ENCODE measurements at regions not wholly inside any gene's neighbourhood (a gene's known extent, or its start where the extent isn't known, plus 50 kb on each side); places are given as distances from the start of the nearest gene placed in this dataset.

DNA sequence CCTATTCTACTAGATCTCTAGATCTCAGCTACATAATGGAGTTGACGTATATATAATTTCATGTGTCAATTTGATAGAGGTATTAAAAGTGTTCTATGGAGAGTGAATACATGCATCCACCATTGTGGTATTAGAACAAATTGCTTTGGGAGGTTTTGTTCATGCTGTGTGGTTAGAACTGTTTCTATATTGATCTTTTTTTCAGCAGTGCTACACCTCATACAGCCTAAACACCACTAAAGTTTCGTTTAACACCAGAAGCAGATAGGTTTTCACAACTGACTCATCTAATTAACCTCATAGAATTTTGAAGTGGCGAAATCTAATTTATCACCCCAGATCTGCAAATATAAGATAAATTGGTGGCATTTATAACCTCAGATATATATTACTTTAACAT is 269.4 kb upstream of the SEMA6A start:
- DNase-seq (ENCODE audit: low spot score), result no peak

DNA sequence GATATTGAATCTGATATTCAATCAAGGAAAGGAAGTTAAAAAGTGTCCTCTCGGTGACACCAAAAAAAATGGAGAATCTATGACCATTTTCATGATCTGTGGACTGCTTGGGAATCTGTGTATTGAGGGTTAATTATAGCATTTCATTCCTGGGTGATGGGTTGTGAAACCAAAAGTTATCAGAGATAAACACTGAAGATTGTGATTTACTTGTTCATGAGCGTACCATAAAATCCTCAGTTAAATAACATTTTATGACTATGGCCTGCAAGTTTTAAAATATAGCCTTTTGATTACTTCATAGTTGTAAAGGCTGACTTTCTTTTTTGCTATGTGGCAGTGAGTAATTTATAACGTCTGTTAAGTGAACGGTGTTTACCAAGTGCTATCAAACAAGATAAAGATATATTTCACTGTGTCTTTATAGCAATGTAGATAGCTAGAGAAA is 267.9 kb upstream of the SEMA6A start:
- no peak for DNase-seq (ENCODE audit: low spot score)

DNA sequence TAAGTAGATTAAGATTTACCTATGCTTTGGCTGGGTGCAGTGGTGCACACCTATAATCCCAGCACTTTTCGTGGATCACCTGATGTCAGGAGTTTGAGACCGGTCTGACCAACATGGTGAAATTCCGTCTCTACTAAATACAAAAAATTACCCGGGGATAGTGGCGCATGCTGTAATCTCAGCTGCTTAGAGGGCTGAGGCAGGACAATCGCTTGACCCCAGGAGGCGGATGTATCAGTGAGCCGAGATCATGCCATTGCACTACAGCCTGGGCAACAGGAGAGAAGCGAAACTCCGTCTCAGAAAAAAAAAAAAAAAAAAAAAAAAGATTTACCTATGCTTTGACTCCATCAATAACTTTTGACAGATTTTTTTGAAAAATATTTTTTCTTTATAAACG is 267.1 kb upstream of the SEMA6A start:
- DNase-seq (ENCODE audit: low spot score), result no peak

DNA sequence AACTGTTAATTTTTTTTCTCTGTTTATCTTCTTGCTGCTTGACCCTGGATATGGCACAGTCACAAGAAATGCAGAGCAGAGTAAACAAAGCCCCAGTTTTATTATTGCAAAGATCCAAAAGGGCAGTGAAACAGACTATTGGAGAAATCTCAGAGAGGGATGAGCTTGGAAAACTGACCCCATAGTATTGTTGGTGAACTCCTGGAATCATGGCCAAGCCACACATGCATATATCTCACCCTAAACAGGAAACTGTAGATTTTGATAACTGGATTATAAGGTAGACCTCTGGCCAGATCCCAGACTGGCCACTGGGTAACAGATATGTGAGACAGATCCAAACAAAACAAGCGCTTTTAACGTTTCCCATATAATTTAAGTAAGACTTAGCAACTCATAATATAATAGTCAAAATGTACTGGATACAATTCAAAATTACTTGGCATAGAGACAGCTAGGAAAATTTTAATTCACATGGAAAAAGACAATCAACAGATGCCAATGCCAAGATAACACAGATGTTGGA is 263.5 kb upstream of the SEMA6A start:
- no peak for DNase-seq (ENCODE audit: low spot score)

DNA sequence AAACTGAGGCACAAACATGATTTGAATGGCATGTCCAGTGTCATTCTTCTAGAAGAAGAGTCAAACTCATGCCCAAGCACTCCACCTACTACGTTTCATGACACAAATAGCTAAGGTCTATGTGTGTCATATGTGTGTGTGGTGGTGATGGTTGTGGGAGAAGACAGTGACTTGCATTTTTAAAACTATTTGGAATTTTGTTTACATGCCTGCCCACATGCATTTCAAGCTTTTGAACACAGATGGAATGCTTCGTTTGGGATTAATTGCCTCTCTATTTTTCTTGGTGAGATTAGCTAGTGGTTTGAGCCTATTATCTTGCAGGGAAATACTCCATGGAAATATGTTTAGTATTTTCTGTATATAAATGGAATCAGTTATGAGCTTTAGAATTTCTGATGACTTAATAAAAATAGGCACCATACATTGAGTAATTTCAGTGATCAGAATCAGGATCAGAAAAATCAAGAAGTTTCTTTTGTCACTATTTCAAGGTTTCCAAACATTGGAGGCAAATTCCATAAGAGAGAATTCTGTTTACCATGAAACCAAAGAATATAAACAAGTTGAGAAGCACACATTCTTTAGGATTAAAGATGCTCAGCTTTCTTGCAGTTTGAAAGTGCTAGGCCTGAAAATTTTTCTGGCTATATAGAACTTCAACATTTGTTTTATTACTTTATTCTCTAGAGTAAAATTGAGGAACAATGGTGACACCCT is 260.3 kb upstream of the SEMA6A start:
- no peak for DNase-seq (ENCODE audit: low spot score)

DNA sequence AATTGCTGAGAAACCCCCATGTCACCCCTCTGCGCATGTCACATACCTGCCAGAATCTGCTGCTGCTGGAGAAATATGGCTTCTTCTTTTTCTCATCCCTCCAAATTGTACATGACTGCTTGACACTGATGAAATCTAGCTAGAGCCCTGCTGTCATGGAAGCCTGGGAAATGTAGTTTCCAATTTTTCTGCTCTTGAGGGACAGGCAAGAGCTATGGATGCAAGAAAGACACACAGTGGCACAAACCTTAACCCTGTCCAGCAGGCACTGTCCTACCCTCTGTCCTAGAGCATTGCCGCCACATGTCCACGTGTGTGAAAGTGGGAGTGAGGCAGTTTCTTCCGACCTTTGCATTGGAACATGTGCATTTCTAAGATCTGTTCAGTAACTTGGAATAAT is 255.5 kb upstream of the SEMA6A start:
- DNase-seq (ENCODE audit: low spot score), result no peak

DNA sequence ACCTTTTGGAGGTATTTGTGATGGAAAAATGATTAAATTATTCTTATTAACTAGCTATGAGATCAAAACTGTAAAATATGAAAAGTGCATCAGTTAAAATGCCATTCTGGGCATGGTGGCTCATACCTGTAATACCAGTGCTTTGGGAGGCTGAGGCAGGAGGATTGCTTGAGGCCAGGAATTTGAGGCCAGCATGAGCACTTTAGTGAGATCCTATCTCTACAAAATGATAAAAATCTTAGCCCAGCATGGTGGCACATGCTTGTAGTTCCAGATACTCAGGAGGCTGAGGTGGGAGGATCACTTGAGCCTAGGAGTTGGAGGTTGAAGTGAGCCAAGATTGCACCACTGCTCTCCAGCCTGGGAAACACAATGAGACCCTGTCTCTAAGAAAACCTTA is 252.5 kb upstream of the SEMA6A start:
- DNase-seq (ENCODE audit: low spot score), result no peak

DNA sequence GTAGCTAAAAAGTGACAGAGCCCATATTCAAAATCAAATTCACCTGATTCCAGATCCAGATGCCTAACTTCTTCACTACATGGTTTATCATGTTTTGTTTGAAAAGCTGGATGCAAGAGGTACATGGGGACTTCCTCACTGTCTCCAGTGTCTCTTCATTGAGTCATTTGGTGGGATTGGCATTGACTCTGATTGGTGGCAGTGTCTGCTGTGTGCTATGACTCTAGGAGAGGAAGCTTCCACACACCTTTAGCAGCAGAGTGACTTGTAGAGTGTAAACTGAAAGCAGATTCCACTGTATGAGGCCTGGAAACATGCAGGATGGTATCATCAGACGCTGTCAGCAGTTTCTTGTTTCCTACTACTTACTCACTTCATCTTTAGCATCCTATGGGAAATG is 250.9 kb upstream of the SEMA6A start:
- DNase-seq (ENCODE audit: low spot score), result no peak

DNA sequence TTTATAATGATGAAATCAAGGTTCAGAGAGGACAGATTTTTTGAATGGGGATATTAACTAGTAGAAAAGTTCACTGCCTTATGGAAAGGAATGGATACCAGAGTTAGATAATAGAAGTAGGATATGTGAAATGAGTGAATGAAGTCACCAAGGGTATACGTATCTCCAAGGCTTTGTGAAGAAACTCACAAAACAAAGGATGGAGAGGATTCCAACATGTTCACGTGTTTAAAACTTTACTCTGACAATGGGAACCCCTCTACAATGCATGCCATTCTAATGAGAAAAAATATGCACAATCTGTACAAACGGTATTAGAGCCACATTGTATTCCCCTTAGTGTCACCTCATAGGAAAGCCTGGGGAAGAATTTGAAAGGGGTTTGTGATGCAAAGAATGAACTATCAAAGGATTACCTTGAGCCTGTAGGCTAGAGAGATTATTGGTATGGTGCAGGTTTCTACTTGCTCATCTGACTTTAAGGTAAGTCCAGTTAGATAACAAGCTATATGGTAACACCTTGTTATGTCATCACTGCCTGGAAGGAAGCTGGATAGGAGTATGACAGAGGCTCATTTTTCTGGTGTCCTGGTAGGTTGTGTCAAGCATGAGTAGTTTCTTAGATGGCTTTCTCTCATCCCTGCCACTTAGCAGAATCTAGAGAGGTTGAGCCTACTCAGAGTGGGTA is 250.3 kb upstream of the SEMA6A start:
- no peak for DNase-seq (ENCODE audit: low spot score)

DNA sequence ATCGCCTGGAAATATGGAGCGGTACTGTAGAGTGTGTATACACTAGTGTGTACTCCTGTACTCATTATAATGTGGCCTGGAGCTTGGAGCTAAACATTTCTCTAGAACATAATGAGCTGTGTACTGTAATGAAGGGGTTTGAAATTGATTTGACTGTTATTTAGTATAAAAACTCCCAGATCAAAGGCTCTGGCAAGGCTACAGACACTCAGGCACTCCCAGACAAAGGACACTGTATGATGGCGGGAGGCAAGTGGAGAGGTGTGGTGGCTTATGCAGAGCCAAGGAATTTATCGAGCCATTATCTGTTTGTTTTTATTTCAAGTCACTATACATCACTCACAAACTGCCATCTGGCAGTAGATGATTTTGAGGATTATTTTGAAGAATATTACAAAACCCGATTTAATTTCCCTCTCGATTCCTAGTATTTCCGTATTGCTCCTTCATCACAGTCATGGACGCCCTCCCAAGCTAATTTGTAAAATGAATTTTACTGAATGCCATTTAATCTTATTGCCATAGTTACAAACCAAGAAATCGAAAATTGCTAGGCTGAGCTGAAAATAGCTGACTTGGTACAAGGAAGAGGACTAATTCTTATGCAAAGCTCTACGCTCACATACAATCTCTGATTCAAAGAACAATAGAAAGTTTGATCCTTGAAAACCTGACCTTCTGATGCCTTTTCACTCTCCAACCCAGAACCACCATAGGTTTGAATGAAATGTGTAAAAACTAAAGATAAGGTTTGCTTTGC is 240.2 kb upstream of the SEMA6A start:
- no peak for DNase-seq (ENCODE audit: low spot score)

DNA sequence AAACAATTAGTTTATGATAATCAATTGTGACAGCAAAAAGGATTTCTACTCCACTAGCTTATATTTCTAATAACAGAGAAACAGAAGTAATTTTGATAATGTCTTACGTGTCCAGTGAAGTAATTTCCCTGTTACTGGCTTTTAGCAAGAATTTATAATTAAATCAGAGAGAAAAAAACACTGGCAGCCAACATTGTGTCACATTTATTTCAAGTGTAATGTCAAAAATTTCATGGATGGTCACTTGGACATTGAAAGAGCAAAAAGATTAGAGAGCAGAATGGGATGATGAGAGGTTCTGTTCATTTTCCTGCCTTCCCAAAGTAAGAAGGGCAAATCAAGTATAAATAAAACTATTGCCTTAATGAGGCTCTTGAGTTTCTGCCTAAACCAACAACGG is 239.3 kb upstream of the SEMA6A start:
- DNase-seq (ENCODE audit: low spot score), result no peak

DNA sequence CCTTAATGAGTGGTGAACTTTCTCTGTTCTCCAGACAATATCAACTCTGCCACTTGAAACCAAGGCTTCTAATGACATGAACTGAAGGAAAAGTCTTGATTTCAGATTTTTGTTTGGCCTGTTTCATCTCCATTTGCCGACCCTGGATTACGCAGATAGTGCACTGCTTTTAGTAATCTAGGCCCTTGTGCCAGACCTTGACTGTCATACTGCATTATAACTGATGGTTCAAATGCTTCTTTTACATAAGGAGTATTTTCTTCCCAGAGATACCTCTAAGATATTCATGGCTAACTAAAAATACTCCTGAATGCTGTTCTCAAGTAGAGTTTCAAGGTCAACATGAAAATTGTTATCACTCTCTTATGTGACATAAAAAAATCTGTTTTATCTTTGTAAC is 238.7 kb upstream of the SEMA6A start:
- DNase-seq (ENCODE audit: low spot score), result no peak

DNA sequence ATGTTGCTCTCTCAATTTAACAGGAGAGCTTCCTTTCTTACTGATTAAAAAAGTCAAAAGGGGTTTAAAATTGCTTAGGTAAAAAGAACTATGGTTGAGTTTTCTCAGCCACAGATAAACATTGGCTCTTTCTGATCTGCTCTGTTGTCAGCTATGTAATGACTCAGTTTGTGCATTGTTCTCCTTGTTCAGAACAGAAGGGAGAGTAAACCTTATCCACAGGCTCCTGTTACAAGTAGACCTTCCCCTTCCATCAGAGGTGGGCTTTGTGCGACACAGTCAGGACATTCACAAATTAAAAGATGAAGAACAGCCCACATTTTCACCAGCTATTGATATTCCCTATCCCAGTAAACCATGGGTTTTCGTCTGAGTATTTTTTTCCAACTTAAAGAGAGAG is 236.3 kb upstream of the SEMA6A start:
- no peak for DNase-seq (ENCODE audit: low spot score)

DNA sequence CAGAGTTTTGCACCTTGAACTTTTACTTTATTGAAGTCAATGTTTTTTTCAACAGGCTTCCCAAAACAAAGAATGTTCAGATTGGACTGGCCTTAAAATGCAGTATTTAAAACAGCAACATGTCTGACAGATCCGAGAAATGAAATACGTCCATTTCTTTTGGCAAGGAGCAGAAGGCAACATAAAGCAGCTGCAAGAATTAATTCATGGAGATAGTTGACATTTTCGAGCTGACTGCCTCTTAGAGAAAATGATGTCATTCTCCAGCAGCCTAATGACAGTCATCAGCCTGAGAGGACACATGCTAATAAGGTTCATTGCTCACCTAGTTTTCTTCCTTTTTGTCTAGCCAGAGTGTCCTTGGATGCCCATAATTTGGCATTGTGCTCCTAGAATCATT is 232.2 kb upstream of the SEMA6A start:
- DNase-seq (ENCODE audit: low spot score), result no peak

DNA sequence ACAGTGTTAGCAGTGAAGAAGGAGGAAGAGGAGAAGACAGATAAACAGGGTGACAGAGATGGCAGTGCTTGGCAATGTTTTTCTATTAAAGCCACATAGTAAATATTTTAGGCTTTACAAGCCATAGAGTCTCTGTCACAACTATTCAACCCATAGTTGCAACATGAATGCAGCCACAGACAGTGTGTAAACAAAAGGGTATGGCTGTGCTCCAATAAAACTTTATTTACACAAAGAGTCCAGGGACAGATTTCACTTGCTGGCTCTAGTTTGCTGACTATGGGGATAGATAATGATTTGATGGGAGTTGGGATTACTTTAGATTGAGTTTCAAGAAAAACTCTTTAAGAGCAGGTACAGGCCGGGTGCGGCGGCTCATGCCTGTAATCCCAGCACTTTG is 224.8 kb upstream of the SEMA6A start:
- DNase-seq (ENCODE audit: low spot score), result no peak

DNA sequence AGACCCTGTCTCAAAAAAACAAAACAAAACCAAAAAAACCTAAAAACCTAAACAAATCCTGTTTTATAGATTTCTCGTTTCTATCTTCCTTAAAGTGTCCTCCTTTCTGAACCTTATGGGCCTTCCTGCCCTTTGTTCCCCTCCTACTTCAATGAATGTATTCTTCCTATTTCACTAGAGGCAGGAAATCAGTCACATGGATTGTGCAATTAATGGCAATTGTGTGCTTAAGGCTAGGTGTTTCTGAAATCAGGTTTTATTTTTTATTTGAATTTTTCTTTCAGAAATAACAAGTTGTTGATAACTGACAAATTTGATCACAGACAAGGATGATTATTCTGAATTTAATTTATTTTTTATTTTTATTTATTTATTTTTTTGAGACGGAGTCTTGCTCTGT is 220.6 kb upstream of the SEMA6A start:
- DNase-seq (ENCODE audit: low spot score), result no peak

DNA sequence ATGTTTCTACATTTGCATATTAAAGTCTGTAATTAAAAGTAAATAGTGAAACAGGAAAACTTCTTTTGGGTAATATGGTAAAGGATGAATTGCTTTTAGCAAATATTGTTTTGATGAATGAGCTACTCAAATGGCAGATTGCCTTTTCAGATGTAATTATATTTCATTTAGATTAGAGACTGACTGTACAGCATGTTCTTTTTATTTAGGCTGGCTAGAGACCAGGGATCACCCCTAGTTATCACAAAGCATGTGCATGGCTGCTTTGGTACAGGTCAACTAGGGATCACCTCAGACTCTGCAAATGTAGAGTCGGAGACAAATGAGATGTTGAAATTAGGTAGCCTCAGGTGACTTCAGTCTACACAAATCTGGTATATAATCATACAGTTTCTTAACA is 214.9 kb upstream of the SEMA6A start:
- DNase-seq (ENCODE audit: low spot score), result no peak

DNA sequence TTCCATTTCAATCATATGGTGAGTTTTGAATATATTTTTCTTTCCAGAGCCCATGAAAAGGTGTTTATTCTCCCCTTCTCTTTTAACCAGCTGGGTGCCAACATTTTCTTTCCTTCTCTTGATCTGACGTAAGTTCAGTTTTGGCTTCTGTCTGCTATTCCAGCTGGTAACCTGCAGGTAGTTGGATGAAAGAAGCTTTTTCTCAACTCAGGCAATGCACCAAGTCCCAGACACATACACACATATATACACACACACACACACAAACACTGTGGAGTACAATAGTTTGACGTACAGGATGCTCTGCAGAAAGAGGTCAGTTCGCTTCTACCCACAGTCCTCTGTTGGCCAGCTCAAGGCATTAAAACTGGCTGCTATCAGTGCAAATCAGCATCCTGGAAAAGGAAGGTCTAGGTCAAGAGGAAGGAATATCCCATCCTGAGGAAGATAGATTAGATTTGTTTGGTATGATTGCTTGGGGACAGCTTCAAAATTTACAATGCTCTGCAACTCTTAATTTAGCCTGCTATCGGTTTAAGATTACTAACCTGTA is 214.3 kb upstream of the SEMA6A start:
- DNase-seq (ENCODE audit: low spot score), result no peak

DNA sequence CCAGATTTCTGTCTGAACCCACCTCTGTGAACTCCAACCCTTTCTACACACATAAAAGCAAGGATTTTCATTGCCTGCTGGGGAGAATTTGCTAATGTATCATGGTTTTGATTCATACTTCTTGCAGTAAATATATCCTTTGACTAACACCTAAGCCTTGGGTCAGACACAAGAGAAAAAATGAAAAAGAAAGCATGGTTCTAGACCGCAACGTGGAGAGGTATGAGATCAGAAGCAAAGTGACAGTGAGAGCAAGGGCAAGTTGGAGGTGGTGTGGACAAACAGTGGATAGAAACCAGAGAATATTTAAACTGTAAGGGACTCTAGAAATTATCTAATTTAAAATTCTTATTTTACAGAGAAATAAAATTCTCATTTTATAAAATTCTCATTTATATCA is 212.9 kb upstream of the SEMA6A start:
- no peak for DNase-seq (ENCODE audit: low spot score)

DNA sequence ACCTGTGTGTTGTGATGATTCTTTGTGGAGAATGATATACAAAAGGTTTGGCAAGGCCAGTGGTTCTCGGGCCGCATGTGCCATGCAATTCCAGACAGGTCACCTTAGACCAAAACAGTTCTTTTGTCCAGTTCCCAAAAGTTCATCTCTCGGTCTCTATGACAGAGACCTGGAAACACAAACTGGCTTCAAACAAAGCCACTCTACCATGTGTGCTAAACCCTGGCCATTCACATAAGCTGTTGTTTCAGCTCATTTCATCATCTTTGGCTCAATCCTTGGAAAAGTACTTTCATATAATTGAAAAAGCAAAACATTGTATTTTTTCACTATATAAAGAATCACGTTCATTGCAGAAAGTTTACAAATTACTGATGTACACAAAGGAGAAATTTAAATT is 210.5 kb upstream of the SEMA6A start:
- no peak for DNase-seq (ENCODE audit: low spot score)

DNA sequence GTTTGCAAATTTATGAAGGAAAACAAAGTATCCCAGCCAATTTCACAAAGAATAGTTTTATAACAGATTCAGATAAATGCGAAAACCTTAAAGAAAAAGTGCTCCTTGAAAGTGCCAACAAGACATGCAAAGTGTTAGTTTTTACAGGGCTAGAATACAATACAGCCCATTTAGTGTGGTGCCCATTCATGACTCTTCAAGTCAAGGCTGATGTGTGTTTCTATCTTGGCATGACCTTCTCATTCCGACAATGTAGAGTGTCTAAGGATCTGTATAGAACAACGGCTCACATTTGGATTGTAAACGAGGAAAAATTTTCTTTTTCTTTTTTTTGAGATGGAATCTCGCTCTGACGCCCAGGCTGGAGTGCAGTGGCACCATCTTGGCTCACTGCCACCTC is 205.2 kb upstream of the SEMA6A start:
- DNase-seq (ENCODE audit: low spot score), result no peak

DNA sequence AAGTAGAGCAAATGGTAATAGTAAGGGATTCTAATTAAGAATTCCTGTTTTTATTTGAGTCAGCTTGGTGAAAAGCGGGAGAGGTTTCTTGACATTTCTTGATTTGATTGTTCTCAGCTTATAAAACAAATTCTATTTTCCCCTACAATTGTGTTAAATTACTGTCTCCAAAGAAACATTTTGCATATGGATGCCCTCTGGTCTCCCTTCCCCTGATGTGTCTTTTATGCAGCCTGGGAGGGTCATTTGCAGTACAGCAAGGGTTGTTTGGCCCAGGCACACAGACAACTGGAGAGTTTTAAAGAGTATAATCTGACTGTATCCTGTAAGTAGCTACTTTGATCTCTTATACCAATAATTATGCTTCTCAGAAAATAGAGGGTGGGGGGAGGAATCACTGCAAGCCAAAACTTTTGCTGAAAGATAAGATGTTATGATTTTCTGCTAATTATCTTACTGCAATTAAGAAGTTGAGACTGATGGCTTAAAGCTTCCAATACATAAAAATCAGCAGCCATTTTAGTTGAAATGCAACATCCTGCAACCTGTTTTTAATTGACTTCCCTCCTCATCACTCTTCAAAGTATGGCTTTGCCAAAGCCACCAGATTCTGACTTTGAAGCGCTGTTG is 204.1 kb upstream of the SEMA6A start:
- no peak for DNase-seq (ENCODE audit: low spot score)
